ENCODE measurements at regions not wholly inside any gene's neighbourhood (a gene's known extent, or its start where the extent isn't known, plus 50 kb on each side); places are given as distances from the start of the nearest gene placed in this dataset.

DNA sequence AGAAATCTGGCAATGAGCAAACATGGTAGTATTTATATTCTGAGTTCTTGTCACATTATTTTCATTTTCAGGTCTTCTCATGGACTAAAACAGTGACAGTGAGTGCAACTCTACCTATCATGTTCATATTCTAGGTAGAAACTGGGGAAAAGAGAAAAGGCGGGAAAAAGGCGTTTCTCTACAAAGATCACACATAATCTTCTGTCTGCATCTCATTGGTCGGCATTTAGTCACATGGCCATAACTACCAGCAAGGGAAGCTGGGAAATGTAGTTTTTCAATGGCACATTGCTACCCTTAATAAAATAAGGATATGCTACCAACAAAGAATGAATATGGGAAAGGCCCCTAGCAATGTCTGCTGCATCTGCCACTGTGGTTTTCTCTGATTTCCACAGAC lies 57.6 kb upstream of the B3GAT1 start:
- TF ChIP-seq EZH2 (IDR thresholded peaks at IDR 0.05; ENCODE audit: insufficient read depth, low read length) = no peak
- TF ChIP-seq, protein P1, sequence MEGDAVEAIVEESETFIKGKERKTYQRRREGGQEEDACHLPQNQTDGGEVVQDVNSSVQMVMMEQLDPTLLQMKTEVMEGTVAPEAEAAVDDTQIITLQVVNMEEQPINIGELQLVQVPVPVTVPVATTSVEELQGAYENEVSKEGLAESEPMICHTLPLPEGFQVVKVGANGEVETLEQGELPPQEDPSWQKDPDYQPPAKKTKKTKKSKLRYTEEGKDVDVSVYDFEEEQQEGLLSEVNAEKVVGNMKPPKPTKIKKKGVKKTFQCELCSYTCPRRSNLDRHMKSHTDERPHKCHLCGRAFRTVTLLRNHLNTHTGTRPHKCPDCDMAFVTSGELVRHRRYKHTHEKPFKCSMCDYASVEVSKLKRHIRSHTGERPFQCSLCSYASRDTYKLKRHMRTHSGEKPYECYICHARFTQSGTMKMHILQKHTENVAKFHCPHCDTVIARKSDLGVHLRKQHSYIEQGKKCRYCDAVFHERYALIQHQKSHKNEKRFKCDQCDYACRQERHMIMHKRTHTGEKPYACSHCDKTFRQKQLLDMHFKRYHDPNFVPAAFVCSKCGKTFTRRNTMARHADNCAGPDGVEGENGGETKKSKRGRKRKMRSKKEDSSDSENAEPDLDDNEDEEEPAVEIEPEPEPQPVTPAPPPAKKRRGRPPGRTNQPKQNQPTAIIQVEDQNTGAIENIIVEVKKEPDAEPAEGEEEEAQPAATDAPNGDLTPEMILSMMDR (IDR thresholded peaks at IDR 0.05; ENCODE audit: insufficient read depth, low read depth, low read length) = no peak

Data from astrocyte (in vitro differentiated cells and primary cell).